ENCODE measurements at regions not wholly inside any gene's neighbourhood (a gene's known extent, or its start where the extent isn't known, plus 50 kb on each side); places are given as distances from the start of the nearest gene placed in this dataset.

GRCh38 chr3:110971010-110971601 is 100.5 kb upstream of the NECTIN3 start:
- no peak overlapping the region for H3K27ac Mint-ChIP-seq (ENCODE audit: unreplicated experiment)
- H3K4me3 Mint-ChIP-seq (ENCODE audit: unreplicated experiment) = no peak overlapping the region
- H3K9me3 Mint-ChIP-seq (ENCODE audit: unreplicated experiment) = no peaks in the 10 kb centered on the region
- H3K27me3 Mint-ChIP-seq (ENCODE audit: unreplicated experiment) = no peaks in the 10 kb centered on the region
- H3K36me3 Mint-ChIP-seq (ENCODE audit: unreplicated experiment) = peaks cover 7% of the 10 kb centered on the region
- H3K4me1 Mint-ChIP-seq (ENCODE audit: low read depth, unreplicated experiment) = no peaks in the 10 kb centered on the region
- DNase-seq = no peak
- no peak for TF ChIP-seq CTCF (IDR thresholded peaks at IDR 0.05; ENCODE audit: partially characterized antibody, unreplicated experiment)

- Mint-ChIP-seq H3K9me3 (ENCODE audit: unreplicated experiment) (no peaks in the 10 kb centered on the region), H3K4me1 (ENCODE audit: low read depth, unreplicated experiment) (no peaks in the 10 kb centered on the region), H3K27me3 (ENCODE audit: unreplicated experiment) (no peaks in the 10 kb centered on the region), H3K27ac (ENCODE audit: unreplicated experiment) (no peak overlapping the region), H3K4me3 (ENCODE audit: unreplicated experiment) (no peak overlapping the region), H3K36me3 (ENCODE audit: unreplicated experiment) (peaks cover 7% of the 10 kb centered on the region)
- no peak for TF ChIP-seq CTCF (IDR thresholded peaks at IDR 0.05; ENCODE audit: partially characterized antibody, unreplicated experiment)
- DNase-seq = no peak
Observed at GRCh38 chr3:110973263-110973895, 98.2 kb upstream of the NECTIN3 start.

DNA sequence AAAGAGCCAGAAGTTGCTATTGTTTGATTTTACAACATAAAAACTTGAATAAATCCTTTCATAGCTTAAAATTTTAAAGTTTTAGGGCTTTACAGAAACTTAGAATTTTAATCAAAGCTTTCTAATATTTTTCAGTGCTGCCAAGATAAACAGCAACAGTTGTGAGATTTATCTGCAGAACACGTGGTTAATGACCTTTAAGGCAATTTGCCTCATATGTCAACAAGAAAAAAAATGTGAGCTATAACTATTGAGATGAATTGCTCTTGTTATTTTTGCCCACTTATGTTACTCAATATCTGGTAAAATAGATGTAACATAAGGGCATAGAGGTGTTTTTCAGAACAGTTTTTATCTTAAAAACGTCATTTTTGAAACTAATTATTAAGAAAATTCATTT is 96.7 kb upstream of the NECTIN3 start:
- Mint-ChIP-seq H3K27me3 (ENCODE audit: unreplicated experiment) (no peaks in the 10 kb centered on the region), H3K4me1 (ENCODE audit: low read depth, unreplicated experiment) (no peaks in the 10 kb centered on the region), H3K9me3 (ENCODE audit: unreplicated experiment) (no peaks in the 10 kb centered on the region), H3K36me3 (ENCODE audit: unreplicated experiment) (no peaks in the 10 kb centered on the region), H3K4me3 (ENCODE audit: unreplicated experiment) (no peak overlapping the region), H3K27ac (ENCODE audit: unreplicated experiment) (no peak overlapping the region)
- TF ChIP-seq CTCF (IDR thresholded peaks at IDR 0.05; ENCODE audit: partially characterized antibody, unreplicated experiment) = no peak
- DNase-seq = no peak

DNA sequence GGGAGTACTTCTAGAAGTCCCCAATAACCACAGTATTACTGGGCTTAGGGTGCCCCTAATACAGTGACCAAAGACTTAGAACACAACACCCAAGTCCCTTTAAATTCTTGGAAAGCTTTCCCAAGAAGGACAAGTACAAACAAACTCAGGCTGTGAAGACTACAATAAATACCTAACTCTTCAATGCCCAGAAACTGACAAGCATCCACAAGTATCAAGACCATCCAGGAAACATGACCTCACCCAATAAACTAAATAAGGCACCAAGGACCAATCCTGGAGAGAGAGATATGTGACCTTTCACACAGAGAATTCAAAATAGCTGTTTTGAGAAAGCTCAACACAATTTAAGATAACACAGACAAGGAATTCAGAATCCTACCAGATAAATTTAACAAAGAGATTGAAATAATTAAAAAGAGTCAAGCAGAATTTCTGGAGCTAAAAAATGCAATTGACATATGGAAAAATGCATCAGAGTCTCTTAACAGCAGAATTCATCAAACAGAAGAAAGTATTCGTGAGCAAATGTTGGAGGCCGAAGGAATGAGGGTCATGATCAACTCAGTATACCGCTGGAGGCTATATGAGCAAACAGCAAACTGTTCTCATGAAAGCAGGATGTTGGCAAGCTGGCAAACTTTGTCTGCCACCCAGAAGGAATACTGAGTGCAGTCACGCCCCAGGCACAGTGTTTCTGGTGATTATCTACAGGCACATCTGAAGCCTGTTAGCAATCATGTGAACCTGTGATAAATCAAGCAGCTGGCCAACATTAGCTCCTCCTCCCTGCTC is 87.0 kb upstream of the NECTIN3 start:
- H3K9me3 Mint-ChIP-seq (ENCODE audit: unreplicated experiment) = no peaks in the 10 kb centered on the region
- TF ChIP-seq CTCF (IDR thresholded peaks at IDR 0.05; ENCODE audit: partially characterized antibody, unreplicated experiment) = no peak
- no peak overlapping the region for H3K4me3 Mint-ChIP-seq (ENCODE audit: unreplicated experiment)
- H3K27ac Mint-ChIP-seq (ENCODE audit: unreplicated experiment) = no peak overlapping the region
- H3K4me1 Mint-ChIP-seq (ENCODE audit: low read depth, unreplicated experiment) = no peaks in the 10 kb centered on the region
- DNase-seq = no peak
- peaks cover 1% of the 10 kb centered on the region for H3K27me3 Mint-ChIP-seq (ENCODE audit: unreplicated experiment)
- no peaks in the 10 kb centered on the region for H3K36me3 Mint-ChIP-seq (ENCODE audit: unreplicated experiment)

GRCh38 chr3:110989446-110989845 is 82.2 kb upstream of the NECTIN3 start:
- no peaks in the 10 kb centered on the region for H3K36me3 Mint-ChIP-seq (ENCODE audit: unreplicated experiment)
- no peaks in the 10 kb centered on the region for H3K4me1 Mint-ChIP-seq (ENCODE audit: low read depth, unreplicated experiment)
- no peak overlapping the region for H3K27ac Mint-ChIP-seq (ENCODE audit: unreplicated experiment)
- no peaks in the 10 kb centered on the region for H3K9me3 Mint-ChIP-seq (ENCODE audit: unreplicated experiment)
- no peak overlapping the region for H3K4me3 Mint-ChIP-seq (ENCODE audit: unreplicated experiment)
- H3K27me3 Mint-ChIP-seq (ENCODE audit: unreplicated experiment) = peaks cover 4% of the 10 kb centered on the region
- no peak for TF ChIP-seq CTCF (IDR thresholded peaks at IDR 0.05; ENCODE audit: partially characterized antibody, unreplicated experiment)
- DNase-seq = no peak
